Mucosa of gallbladder (tissue), 1 donor: ENCODE measurements at regions not wholly inside any gene's neighbourhood (a gene's known extent, or its start where the extent isn't known, plus 50 kb on each side); places are given as distances from the start of the nearest gene placed in this dataset.

Source experiments
- DNase-seq: peaks from one replicate; pipeline ENCODE4 v3.0.0-alpha.2; 2020; ENCODE audit warnings: low spot score
- donor health status: DM: no; HTN: no; CAD: no.

DNA sequence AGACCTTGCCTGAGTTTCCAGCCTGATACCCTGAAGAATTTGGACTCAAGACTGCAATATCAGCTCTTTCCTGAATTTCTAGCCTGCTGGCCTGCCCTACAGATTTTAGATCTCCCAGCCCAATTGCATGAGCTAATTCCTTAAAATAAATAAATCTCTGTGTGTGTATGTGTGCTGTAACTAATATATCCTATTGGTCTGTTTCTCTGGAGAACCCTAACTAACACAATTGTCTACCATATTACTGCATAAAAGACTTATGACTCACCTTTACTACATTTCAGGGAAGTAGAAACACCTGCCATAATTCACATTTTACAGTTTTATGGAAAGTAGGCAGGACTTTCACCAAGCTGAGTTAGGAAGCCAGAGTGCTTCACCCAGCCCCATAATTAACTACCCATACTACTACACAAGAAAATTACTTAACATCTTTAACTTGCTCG is 90.7 kb upstream of the BEND6 start:
- DNase-seq: no peak

DNA sequence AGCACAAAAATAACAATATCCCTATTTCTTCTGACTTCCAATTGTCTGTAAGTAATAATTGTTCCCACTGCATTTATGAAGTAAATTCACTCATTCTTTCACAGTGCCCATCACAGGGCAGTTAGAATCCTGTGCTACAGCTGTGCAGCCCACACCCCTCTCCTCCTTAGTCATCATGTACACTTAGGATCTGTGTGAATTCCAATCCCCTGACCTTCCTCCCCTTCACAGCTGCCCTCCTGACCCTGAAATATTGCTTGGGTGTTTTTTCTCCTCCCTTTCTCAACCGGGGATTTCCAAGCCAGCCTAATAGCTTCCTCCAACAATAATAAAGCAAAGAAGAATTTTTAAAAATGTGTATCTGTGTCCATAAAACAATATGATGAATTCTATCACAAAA is 91.5 kb upstream of the BEND6 start:
- DNase-seq: no peak

DNA sequence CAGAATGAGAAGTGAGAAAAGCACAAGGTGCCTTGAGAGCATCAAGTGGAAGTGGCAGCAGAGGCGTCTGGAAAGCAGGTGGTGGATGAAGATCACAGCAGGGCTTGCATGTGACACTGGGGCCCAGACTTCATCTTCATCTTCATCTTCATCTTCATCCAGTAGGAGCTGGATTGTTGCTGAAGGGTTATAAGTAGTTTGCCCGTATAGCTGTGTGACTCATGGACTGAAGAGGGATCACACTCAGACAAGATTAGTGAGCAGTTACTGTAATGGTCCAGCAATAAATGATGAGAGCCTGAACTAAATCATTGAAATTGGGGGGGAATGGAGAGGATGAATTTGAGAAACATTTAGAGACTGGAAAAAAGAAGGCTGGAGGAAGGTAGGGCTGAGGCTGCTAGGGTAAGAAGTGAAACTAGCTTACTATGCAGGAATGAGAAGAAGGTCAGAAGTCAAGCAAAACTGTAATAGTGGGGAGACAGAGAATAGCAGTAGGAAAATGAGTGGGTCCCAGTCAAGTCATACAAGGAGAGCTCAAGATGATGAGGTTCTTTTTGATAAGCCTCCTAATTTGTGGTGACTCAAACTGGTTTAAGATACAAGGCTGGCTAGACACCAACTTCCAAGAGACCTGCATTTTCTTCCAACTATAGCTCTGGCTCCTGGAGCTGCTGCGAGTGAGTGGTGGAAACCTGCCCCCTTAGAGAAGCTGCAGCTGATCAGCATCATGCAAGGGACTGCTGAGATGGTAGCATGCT is 92.3 kb upstream of the BEND6 start:
- no peak for DNase-seq

DNA sequence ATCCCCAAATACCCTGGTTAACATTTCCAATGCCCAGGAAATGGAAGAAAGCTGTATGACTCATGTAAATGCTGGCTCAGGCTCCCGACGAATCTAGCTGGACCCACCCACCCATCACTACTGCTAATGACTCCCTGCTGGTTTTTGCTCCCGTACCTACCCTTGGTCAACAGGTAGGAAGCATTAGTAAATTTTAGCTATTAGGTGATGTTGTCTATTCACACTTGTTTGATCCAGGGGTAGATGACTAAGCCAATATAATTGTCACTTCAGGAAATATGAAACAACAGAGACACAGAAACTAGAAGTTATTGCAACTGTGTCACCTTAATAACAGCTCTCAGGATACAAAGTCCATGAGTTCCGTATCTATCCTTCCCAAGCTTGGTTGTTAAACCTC is 94.4 kb upstream of the BEND6 start:
- DNase-seq: no peak

DNA sequence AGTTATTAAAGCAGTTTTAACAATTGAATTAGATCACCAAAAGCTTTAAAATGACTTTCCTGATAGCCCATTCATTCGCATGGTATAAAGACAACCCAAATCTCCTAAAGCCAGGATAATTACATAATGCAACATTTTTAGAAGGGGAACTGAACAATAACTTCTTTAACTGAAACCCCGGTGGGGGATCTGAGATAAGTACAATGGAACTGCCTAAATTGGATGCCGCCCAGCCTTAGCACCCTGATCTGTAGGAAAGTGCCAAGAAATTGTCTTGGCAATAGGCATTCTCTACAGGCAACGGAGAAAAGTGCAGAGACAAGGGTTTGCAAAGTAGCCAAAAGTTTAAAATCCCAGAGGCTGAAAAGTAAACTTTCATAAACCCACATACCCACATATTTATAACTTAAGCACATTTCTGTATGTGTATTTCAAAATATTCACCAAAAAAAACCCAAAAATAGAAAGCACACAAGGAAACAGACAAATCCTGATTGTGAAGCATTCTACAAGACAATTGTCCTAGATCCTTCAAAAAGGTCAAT is 98.8 kb upstream of the BEND6 start:
- no peak for DNase-seq

DNA sequence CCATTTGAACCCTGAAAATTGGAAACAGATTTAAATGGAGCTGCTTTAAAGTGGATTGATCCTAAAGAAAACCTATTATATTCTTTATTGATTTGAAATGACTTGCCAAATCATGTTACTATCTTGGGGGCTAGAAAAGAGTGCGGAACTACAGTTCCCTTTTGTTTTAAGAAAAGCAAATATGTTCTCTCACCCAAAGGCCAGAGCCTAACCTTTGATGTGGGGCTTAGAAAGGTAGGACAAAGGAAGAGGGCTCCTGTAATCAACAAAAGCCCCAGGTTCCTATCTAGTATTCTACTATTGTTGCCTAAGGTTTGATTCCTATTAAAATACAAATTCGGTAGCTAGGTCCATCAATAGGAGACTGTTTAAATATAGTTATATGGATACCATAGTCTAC is 100.8 kb upstream of the BEND6 start:
- no peak for DNase-seq

DNA sequence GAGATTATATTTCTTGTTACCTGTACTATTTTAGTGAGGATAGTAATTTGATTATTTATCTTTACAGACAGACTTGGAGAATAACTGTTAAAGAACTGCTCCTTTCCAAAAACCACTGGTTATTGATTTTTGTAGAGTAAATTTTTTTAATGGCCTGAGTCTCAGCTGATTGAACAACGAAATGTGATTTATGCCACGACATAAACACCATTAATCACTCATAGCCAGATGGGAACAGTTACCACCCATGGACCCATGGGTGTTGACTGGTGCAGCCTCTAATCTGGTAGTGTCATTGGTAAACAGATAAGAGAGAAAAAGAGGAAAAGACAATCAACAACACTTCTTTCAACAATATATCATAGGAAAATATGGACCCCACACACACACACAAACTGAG is 101.4 kb upstream of the BEND6 start:
- DNase-seq: no peak

DNA sequence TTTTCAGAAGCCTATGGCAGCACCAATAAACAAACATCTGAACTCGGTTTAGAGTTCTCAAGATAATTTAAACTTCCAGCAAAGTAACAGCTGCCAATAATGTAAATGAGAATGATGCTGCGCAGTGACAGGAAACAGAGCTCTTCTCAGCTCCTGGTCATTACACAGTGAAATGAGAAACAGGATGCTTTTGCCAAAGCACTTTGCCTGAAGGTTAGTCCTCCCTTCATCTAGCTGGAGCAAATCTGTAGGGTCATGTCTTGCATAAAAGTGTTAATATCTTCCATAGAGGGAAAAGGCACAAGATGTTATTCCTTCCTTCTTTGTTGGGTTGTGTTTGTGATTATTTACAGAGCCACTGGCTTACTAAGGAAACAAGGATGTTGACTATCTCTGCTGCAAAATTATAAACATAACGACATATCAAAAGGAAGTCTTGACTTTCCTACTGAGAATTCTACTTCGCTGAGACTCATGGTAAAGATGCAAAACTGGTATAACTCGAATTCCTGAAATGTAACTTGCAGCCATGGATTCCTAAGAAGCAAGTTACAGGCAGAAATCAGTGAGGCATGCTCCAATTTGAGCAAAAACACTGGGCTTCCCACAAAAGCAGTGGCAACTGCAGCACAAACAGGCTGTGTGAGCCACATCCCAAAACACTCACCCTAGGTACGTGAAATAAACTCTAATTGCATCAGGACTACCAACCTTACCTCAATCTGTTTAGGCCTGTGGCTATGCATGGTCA is 102.5 kb upstream of the BEND6 start:
- no peak for DNase-seq

DNA sequence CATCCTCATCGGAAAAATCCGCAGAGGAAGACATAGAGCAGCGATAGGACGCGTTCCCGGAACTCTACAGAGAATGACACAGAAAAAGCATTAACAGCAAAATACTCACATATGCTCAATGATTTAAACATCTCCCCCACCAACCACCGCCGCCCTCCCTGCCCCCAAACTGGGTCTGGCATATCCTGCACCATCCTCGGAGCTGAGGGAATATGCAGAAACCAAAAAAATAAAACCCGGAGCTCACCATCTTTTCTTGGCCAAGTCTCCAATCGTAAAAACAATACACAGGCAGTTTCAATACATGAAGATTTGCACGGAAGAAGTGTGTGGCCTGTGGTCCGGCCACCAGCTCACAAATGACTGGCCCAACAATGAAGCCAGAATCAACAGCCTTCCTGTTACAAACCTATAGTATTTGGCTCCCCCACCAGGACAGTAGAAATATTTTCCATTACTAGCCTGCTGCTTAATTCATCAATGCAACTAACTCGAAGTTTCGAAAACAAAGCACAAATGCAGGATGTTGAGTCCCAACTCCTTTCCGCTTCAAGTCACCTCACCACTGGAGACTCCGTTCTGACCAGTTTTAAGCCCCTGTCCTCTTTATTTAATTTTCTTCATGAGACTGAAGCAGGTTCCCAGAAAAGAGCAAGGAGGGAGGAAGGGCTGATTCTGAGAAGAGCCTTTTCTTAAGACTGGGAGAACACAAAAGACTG is 103.2 kb upstream of the BEND6 start:
- peak; percentile 72 for DNase-seq

DNA sequence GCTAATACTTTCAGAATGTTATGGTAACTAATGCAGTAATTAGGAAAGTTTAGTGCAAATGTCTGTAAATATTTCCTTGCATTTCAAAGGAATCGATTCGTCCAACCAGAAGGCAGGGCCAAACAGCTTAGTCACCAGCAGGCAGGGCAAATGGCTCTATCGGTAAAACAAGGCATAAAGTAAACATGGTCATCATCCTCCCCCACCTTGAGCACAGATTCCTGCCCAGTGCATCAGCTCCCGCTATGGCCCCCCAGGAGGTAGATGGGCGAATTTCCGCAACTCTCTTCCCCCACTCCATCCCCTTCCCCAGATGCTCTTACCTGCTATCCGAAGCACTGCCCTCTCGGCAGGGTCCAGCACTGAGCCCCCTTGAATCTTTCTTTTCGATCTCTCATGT is 103.8 kb upstream of the BEND6 start:
- peak; percentile 39 for DNase-seq

DNA sequence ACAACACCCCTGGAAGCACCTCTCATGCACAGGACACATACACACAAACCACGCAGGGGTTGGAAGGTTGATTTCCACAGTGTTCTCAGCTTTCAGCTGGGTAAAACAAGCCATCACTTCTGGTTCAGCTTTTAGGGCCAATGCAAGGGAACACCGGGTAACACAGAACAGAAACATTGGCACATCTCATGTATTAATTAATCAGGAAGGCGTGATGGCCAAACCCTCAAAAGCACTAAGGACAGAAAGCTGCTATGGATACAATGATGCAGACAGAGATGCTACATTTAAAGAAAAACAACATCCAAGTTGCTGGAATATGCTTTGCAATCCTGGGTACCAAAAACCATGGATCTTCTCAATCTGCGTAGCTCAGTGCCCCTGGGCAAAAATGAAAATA is 104.3 kb upstream of the BEND6 start:
- DNase-seq: no peak

DNA sequence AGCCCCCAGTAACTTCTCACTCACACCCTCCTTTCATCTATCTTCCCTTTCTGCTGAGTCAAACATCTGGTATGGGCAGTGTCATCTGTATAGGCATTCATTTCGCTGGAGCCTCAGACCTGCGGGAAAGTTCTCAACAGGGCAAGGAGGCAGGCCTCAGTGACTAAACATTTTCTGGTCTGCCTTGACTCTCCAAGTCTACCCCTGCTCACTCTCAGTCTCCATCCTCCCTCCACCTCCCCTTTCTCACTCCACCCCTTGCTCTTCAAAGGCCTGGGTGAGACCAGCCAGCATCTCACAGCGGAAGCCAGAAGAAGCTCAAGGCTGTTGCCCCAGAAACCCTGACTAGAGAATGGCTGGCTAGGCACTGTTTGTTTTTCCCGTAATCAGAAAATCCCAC is 105.0 kb upstream of the BEND6 start:
- no peak for DNase-seq

DNA sequence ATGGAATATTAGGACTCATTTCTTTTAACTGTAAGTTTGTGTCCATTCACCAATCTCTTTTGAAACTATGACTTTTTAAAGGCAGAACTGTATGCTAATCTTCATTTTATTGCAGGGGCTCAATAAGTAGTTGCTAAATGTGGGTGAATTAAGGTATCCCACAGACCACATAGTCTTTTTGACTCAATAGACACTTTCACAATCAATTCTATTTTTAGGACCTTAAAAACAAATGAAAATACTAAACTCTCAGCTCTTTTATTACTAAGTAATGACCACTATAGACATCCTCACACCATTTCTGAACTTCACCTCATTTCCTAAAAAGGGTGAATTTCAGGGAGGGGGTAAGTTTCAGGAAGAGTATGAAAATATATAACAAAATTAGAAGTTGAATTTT is 106.8 kb upstream of the BEND6 start:
- no peak for DNase-seq

DNA sequence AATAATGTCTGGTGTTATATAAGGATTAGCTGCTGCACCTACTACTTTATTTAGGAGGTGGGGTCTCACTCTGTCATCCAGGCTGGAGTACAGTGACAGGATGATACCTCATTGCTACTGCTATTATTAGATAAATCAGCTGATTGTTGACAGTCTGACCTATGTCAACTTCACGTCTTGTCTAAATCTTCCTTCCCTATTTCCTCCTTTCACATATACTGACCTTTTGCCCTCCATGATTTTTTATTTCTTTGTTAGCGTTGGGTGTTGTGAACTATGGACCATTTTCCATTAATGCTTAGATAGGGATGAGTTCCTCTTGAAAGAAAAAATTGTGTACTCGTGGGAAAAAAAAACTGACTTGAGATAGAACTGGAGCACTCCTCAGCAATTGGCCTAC is 109.9 kb upstream of the BEND6 start:
- DNase-seq: no peak

DNA sequence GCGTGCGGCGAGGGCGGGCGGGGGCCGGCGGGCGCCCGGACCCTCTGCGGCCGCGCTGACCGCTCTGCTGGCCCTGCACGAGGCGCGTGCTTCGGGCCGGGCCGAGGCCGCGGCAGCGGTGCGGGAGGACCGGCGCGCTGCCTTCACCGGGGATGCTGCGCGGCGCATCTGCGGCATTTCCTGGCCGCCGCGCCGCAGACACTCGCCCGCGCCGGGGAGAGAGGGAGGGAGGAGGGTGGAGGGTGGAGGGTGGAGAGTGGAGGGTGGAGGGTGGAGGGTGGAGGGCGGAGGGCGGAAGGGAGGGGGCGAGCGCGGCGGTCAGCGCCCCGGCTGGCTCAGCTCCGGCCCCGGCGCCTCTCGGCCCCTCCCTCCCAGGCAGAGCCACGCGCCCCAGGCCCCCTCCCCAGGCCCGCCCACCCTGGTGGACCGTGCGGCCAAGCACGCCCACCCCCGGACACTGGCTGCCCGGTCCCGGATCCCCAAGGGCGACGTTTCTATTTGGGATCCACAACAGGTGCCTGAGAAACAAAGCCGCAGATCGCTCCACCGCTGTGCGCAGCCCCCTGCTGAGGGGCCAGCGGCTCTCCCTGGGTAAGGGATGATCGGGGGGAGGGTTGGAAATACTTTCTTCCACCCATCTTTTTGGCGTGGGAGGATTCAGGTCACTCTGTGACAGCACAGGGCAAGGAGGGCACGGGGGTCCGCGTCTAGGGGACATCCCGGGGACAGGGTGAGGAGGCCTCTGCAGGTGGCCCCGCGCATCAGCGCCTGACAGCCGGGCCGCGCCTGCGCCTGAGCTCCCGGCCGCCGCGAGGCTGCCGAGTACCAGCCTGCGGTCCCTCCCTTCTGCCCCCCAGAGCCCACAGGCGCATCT is 111.2 kb upstream of the BEND6 start:
- peak; percentile 66 for DNase-seq

DNA sequence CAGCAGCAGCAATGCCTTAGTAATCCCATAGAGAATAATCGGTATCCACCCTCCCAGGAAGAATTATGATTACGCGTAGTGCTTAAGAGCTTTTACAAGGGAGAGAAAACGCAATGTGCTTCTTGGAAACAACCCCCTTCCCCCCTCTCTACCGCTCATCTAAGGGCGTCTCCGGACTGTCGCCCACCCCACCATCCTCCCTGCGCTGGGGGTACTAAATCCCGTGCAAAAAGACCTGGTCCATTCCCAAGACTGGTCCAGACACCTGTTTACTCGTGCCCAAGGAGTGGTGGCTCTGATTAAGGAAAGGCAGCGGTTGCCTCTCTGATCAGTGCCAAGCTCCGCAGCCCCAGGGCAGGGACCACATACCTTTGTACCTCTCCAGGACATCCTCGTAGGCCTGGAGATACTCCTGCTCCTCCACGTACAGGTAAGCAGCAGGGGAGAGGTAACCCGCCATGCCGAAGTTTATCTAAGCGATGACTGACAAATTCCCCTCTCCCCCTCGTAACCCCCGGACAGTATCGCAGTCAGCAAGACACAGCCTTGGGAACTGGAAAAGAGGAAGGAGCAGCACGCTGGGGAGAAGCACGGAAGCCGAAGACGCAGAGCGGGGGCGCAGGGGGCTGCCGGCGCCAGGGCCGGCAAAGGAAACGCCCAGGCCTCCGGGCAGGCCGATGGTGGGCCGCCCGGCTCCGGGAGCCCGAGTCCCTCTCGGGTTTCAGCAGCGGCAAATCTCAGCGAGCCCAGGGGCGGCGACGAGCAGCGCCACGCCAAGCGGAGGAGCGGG is 112.0 kb upstream of the BEND6 start:
- DNase-seq: no peak

DNA sequence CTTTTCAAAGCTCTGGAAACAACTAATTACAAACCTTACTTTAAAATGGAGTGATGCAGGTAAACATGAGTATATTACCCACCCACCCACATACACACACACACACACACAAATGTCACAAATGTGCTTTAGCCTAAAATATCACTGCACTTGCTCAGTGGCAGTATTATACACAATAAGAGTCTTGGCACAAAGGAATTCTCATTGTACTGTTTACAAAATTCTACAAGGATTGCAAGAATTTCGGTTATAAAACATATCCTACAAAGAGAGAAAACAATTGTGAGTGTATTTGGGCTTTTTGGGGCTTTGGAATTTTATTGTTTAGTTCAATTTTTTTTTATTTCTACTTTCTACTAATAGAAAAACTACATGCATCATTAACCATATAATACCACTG is 113.2 kb upstream of the BEND6 start:
- no peak for DNase-seq

DNA sequence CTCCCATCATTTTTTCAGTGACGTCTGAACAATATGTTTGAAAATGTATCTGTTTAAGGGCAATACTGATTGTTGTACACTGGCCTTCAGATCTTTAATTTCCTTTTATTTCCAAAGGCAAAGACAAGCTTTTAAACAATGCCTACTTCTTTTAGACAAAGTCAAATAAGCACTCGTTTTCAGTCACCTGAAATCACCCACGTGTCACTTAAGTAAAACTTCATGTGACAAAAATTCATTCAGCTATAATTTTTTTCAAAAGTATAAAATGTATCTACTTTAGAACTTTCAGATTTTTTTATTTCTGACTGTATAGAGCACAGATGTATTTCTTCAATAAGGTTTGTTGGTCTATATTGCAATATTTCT is 113.5 kb upstream of the BEND6 start:
- DNase-seq: no peak

DNA sequence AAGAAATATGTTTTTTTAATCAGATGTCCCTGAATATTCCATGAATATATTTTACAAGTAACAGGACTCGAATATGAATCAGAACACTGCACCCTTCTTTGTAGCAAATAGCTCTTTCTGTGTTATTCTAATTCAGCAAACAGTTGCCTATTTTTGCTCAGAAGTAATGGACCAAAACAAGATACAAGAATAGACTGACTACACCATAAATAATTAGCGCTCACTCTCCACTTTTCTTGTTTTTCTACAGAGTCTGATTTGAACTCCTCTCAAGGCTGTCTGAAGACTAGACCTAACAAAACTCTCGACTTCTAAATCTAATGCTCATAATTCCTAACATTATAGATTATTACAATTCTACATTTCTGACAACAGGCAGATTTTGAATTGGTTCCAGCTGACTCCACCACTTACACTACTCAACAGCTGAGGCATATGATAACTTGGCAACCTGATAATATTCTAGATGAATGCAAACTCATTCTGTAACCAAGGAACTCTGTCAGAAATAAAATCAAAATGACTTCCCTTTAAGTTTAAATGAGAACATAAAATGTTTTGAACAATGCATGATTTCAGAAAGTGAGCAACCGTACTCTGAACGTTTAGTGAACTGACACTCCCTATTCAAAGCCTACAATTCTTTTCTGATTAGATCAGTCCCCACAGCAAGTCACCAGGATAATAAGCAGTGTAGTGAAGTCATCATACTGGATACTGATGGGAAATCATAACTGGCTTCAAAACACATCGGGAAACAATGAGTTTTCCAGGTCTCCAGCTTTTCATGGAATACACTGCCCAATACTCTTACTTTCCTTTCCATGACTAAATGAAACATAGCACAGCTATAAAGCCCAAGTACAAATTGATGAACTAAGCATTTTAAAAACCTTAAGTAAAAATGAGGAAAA is 114.2 kb upstream of the BEND6 start:
- DNase-seq: no peak
